ENCODE measurements at regions not wholly inside any gene's neighbourhood (a gene's known extent, or its start where the extent isn't known, plus 50 kb on each side); places are given as distances from the start of the nearest gene placed in this dataset.

DNA sequence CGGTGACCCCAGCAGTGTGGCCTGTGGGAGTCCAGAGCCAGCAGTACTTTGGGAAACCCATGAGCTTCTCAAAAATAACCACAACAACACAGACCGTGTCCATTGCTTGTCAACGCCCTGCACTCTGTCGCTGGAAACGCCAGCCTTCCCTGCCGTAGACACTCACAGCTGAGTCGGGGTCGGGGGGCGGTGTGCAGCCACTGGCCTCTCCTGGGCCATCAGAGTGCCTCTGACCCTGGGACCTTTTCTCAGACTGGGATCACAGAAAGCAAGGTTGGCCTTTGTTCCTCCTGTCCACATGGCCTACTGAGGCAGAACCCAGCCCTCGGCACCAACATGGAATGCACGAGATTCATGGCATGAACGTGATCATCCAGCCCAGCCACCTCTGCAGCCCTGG, 95.7 kb downstream of the TUBA3C start:
- TF ChIP-seq EZH2 (IDR thresholded peaks at IDR 0.05), result no peak
- TF ChIP-seq EZH2phosphoT487 (IDR thresholded peaks at IDR 0.05; ENCODE audit: borderline replicate concordance), result no peak
- TF ChIP-seq, protein P1, sequence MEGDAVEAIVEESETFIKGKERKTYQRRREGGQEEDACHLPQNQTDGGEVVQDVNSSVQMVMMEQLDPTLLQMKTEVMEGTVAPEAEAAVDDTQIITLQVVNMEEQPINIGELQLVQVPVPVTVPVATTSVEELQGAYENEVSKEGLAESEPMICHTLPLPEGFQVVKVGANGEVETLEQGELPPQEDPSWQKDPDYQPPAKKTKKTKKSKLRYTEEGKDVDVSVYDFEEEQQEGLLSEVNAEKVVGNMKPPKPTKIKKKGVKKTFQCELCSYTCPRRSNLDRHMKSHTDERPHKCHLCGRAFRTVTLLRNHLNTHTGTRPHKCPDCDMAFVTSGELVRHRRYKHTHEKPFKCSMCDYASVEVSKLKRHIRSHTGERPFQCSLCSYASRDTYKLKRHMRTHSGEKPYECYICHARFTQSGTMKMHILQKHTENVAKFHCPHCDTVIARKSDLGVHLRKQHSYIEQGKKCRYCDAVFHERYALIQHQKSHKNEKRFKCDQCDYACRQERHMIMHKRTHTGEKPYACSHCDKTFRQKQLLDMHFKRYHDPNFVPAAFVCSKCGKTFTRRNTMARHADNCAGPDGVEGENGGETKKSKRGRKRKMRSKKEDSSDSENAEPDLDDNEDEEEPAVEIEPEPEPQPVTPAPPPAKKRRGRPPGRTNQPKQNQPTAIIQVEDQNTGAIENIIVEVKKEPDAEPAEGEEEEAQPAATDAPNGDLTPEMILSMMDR (IDR thresholded peaks at IDR 0.05 in 2 of 3, conservative IDR thresholded peaks at IDR 0.05 in 1 of 3; ENCODE audit: borderline replicate concordance in 1 of 3, insufficient read depth in 1 of 3, low read depth in 2 of 3, low read length in 2 of 3), result no peak
- TF ChIP-seq RAD21 (IDR thresholded peaks at IDR 0.05; ENCODE audit: low read depth), result no peak
- no peak for TF ChIP-seq POLR2A (IDR thresholded peaks at IDR 0.05; ENCODE audit: borderline replicate concordance, extremely low read depth, insufficient read depth, insufficient read length)

Measured in HCT116 (cell line).